Germinal center (tissue), 1 donor: ENCODE measurements at regions not wholly inside any gene's neighbourhood (a gene's known extent, or its start where the extent isn't known, plus 50 kb on each side); places are given as distances from the start of the nearest gene placed in this dataset.

Source experiments
- DNase-seq: peaks from one replicate; pipeline ENCODE4 v3.0.0; 2012; ENCODE audit warnings: mixed read lengths, low spot score

- DNase-seq = no peak
Measured at GRCh38 chr12:4049298-4050080, 176.3 kb upstream of the PARP11 start.

DNA sequence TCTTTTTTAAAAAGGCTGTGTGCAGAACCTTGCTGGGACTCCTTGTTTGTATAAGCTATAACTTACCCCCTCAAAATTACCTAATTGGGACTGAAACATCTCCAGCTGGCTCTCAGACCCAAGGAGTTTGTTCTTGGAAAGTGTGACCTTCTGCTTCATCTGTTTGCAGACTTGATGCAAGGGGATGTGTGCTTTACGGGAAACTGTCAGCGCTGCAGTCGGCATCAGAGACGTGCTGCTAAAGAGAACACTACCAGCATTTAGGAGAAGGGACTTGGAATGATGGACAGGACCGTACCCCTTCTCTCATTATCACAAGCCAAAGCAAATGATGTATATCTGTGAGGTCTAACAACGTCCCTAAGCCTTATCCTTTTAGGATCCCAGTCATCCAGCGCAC is 174.2 kb upstream of the PARP11 start:
- DNase-seq = no peak

- no peak for DNase-seq
Measured at GRCh38 chr12:4046495-4046840, 173.3 kb upstream of the PARP11 start.

DNA sequence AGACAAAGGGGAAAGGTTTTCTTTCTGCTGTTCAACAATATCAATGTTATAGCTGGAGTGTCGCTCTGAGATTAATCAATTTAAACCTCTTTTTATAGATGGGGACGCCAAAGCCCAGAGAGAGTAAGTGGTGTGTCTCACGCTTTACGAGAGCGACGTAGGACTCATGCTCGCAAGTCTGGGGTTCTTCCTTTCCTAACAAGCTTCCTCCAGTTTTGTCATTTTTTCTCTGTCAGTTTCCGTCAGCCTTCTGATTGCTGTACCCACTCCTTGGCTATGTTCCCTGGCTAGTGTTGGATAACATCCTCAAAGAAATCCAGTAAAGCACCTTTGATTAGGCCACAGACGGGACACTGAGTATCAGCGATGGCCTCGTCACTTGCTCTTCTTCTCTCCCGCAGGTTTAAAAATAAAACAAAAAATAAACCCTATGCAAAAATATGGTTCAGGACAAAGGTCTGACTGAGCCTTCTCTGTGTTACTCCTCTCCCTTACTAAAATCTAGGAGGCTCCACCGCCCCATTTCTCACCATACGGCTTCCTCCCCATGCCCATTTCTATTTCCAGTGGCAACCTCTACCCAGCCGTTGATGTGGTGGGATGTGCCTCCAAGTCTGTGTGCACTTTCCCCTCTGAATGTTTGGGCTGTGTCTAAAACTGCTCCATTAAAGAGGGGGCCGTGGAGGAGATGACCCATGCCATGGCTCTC is 172.7 kb upstream of the PARP11 start:
- no peak for DNase-seq

DNA sequence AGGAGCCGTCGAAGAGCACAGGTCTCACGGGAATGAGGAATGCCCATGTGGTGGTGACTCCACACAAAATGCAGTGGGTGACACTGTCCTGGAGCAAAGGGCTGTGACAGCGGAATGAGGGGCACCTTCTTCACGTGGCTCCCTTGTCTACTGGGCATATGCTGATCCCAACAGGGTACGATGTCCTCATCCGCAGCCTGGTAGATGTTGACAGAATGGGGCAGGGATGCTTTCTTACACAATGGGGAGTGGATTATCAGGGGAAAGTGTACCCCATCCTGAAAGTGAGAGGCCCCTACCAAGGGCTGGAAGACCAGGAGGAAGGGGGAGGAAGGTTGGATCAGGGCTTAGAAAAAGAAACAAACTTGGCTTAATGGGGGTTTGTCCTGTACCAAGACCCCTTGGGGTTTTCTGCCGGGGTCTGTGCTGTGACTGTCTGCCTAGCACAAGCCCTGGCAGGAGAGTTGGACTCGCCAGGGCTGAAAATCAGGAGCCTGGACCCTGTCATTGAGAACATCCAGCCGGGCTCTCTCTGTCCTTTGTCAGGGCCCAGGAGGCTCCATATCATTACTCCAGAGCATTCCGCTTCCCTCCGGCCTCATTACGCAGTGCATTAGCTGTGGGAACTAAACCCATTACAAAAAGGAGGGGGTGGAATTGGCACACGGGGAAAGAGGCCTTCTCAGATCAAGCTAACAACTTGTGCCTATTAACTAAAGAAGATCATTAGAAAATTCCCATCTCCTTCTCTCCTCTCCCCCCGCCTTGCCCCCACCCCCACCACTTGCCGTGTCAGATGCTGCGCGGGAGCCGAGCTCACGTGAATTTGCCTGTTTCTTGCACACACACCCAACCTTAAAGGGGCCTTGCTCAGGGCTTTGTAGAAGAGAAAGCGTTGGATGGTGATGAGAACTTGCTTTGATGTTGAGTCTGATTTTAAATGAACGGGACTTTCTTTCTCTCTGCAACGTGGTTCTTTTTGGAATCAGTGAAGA is 171.8 kb upstream of the PARP11 start:
- no peak for DNase-seq

GRCh38 chr12:4044101-4044500 is 170.9 kb upstream of the PARP11 start:
- DNase-seq = no peak

DNA sequence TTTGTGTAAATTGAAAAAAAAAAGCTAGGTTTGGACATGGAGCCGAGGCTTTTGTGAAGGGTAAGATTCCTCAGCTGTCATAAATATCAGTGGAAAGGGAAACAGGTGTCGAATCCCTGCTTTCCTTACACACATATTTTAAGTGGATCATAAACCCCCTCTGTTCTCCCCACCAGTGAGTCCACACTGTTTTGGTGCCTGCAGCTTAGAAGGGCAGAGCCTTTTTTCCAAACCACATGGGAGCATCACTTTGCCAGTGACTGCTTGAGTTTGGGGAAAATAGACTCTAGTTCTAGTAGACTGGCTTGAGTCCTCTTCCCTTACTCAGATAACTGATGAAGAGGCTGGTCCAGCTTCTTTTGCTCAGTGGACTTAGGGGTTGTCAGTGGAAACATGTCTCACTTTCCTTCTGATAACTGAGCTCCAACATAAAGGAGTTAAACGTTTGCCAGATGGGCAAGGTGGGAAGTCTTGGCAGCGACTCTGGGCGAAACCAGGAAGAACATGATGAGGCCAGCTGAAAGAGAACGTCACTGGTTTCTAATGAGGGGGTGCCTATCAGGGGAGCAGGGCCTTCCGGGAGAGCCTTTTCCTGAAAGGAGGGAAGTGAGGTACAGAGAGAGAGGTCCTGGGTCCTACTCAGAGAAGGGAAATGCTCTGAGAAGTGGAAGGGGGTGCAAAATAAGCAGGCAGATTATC is 168.1 kb upstream of the PARP11 start:
- no peak for DNase-seq

DNA sequence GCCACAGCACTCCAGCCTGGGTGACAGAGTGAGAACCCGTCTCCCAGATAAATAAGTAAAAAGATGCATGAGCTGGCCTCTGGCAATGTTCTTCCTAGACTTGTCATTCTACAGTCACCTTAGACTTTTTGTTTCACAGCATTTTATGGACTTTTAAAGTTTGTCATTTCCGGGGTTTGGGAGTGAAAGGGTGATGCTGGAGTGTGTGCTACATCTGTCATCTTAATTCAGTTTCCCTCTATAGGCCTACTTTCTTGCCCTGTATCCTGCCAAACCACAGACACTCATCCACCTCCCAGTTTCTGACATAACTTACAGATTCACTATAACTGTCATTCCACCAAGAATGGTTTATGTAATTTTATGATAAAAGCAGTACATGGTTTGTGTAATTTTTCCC is 166.7 kb upstream of the PARP11 start:
- DNase-seq = no peak

DNA sequence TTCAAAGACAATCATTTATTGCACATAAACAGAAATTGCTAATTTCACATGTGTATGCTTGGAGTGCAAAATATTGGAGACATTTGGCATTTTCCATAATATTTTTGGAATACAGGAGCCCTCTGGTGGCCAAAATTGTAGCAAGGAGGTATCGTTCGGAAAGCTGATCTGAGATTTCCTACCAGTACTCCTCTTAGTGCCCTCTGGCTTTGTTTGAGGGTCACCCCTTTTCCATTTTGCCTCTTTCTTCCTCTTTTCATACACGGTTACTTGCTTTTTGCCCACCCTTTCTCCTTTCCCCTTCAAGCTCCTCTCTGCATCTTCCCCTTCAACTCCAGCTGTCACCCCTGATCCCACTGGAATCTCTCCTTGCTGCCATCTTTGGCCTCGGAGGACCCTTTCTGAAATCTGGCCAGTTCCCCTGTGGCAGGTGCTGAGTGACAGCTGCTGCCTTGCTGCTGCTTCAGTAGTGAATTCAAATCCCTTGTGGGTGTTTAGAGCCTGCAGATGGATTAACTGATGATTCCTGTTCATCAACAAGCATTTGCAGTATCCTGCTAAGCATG is 164.6 kb upstream of the PARP11 start:
- DNase-seq = no peak

- DNase-seq = no peak
Measured at GRCh38 chr12:4036671-4037271, 163.6 kb upstream of the PARP11 start.

DNA sequence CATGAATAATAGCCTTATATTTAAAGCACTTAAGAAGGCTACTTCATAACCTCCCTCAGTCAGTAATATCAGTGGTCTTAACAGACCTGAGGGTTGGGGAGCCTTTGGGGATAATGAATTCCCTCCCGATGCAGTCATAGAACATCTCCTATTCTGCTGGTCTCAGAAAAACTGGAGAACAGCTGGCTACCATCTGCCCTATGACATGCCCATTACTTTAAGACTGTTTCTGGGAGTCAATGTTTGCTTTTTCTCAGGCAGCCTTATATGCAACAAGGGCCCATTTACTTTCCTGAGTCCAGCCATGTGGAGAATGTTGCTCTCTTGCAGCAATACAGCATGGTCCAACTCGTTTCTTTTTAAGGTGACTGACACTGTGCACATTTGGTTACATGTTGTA is 161.7 kb upstream of the PARP11 start:
- DNase-seq = no peak

GRCh38 chr12:4032924-4033615 is 159.9 kb upstream of the PARP11 start:
- DNase-seq = no peak

DNA sequence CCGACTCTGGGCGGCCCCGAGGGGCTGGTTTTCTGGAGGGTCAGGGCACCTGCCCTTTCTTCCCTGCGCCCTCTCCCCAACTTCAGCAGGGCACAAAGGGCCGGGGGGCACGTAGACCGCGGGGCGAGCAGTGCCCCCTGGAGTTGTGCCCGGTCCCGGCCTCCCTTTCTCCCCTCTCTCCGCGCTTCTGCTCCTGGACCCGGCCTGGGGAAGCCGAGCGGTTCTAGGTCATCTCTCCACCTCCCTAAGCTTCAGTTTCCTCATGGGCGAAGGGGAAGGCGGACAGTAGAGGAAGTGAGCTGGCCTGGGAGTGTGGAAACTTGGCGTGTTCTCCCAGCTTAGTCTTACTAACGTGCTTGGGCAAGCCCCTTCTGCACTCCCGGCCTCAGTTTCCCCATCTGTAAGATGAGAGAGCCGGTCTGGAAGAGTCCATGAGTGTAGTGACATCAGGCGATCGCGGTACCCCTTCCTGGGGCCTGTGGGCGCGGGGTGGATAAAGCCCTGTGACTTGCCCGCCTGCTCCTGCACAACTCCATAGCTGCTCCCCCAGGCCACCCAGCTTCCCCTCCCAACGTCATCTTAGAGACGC is 158.6 kb upstream of the PARP11 start:
- DNase-seq = no peak

- peak; percentile 93 for DNase-seq
Measured at GRCh38 chr12:4030929-4031702, 157.9 kb upstream of the PARP11 start.

DNA sequence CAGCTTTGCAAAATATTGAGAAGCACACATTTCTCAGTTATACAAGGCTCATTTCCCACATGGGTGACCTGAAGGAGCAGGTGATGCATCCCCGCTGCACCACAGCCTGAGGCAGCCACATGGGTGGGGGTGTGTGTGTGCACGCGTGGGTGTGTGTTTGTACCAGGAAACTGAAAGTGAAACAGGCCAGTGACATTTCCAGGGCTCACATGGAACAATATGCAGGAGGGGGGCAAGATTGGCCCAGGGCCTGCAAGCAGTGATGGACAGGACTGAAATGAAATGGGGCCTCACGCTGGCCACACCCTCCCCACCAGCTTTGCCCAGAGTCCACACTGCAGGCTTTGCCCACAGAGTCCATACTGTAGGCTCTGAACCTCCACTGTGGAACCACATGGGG is 154.2 kb upstream of the PARP11 start:
- DNase-seq = no peak

DNA sequence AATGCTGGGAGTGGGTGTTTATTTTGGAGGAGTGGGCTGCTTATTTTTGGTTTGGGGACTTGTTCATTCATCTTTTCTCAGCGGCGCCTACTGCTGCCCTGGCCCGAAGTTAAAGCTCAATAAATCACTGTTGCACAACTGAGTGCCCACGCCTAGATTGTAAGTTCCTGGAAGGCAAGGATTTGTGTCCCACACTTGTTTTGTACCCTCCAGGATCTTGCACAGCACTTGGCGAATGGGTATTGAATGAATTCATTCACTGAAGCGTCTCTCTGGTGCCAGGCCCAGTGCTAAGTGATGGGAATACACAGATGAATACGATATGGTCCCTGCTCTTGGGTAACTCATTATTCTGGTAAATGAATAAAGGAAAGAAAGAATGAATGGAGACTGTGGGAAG is 153.3 kb upstream of the PARP11 start:
- no peak for DNase-seq

DNA sequence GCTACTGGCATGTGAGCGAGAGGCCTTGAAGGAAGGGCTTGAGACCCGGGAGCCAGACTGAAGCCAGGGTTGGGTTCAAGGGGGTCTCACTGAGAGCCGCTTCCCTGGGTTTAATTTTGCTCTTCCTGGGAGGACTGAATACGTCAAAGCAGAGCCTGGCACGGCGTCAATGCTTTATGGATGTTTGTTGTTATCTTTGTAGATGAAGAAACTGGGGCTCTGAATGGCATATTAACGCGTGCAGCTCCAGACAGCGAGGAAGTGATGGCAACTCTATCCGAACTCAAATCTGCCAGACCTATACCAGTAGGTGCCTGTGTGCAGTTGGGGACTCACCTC is 152.8 kb upstream of the PARP11 start:
- no peak for DNase-seq

GRCh38 chr12:4025181-4026019 is 152.2 kb upstream of the PARP11 start:
- no peak for DNase-seq

- DNase-seq = no peak
Measured at GRCh38 chr12:4024701-4025100, 151.5 kb upstream of the PARP11 start.
